H9 (cell line): ENCODE measurements at regions not wholly inside any gene's neighbourhood (a gene's known extent, or its start where the extent isn't known, plus 50 kb on each side); places are given as distances from the start of the nearest gene placed in this dataset.

Experiments used
- DNase-seq: peaks from one replicate; pipeline ENCODE4 v3.0.0-alpha.2; 2017
- H2AFZ ChIP-seq: one replicate; pipeline ENCODE4 v1.6.1; 2013; ENCODE audit warnings: mild to moderate bottlenecking, low read length, control low read depth, moderate library complexity
- H2AK5ac ChIP-seq: 2 replicates; pipeline ENCODE4 v1.6.1; 2013; ENCODE audit warnings: low read length, control low read depth, mixed read lengths; ENCODE audit not compliant: insufficient read length
- H2BK120ac ChIP-seq: one replicate; pipeline ENCODE4 v1.6.1; 2013; ENCODE audit warnings: low read depth, mild to moderate bottlenecking, low read length, control low read depth, inconsistent platforms; ENCODE audit not compliant: poor library complexity, severe bottlenecking
- H2BK12ac ChIP-seq: 2 replicates; pipeline ENCODE4 v1.6.1; 2013; ENCODE audit warnings: low read length, control low read depth, mixed read lengths, low read depth; ENCODE audit not compliant: insufficient read length
- H2BK15ac ChIP-seq: 2 replicates; pipeline ENCODE4 v1.6.1; 2013; ENCODE audit warnings: low read depth, low read length, control low read depth
- H2BK20ac ChIP-seq: one replicate; pipeline ENCODE4 v1.6.1; 2013; ENCODE audit warnings: low read depth, mild to moderate bottlenecking, low read length, control low read depth, inconsistent platforms; ENCODE audit not compliant: poor library complexity, severe bottlenecking
- H2BK5ac ChIP-seq: 2 replicates; pipeline ENCODE4 v1.6.1; 2013; ENCODE audit warnings: low read length, control low read depth, mixed read lengths; ENCODE audit not compliant: insufficient read length
- H3K14ac ChIP-seq: 2 replicates; pipeline ENCODE4 v1.6.1; 2013; ENCODE audit warnings: low read length, control low read depth; ENCODE audit not compliant: insufficient read depth
- H3K18ac ChIP-seq: 2 replicates; pipeline ENCODE4 v1.6.1; 2013; ENCODE audit warnings: low read depth, mild to moderate bottlenecking, mixed read lengths, low read length, control low read depth; ENCODE audit not compliant: insufficient read length
- H3K23ac ChIP-seq: 2 replicates; pipeline ENCODE4 v1.6.1; 2013; ENCODE audit warnings: low read length, control low read depth, mixed read lengths, low read depth; ENCODE audit not compliant: insufficient read length
- H3K23me2 ChIP-seq: 2 replicates; pipeline ENCODE4 v1.6.1; 2013; ENCODE audit warnings: low read depth, mild to moderate bottlenecking, mixed read lengths, low read length, control low read depth; ENCODE audit not compliant: insufficient read length, poor library complexity, severe bottlenecking
- H3K27ac ChIP-seq: 2 replicates; pipeline ENCODE4 v1.5.1; 2013; ENCODE audit warnings: low read length, control low read depth, mixed read lengths, low read depth; ENCODE audit not compliant: insufficient read length
- H3K27me3 ChIP-seq: 2 replicates; pipeline ENCODE4 v1.6.1; 2013; ENCODE audit warnings: low read length, control low read depth, inconsistent platforms; ENCODE audit not compliant: insufficient read depth
- H3K4ac ChIP-seq: 2 replicates; pipeline ENCODE4 v1.6.1; 2013; ENCODE audit warnings: low read depth, mild to moderate bottlenecking, control low read depth, inconsistent platforms, low read length, moderate library complexity
- H3K4me1 ChIP-seq: 2 replicates; pipeline ENCODE4 v1.6.1; 2013; ENCODE audit warnings: low read length, control low read depth, inconsistent platforms; ENCODE audit not compliant: insufficient read depth
- H3K4me2 ChIP-seq: 2 replicates; pipeline ENCODE4 v1.6.1; 2013; ENCODE audit warnings: low read length, control low read depth, mixed read lengths; ENCODE audit not compliant: insufficient read length, insufficient read depth
- H3K56ac ChIP-seq: 2 replicates; pipeline ENCODE4 v1.6.1; 2013; ENCODE audit warnings: low read depth, mild to moderate bottlenecking, mixed read lengths, low read length, control low read depth; ENCODE audit not compliant: insufficient read length
- H3K79me1 ChIP-seq: 2 replicates; pipeline ENCODE4 v1.6.1; 2013; ENCODE audit warnings: low read depth, mild to moderate bottlenecking, moderate library complexity, low read length, control low read depth, inconsistent platforms; ENCODE audit not compliant: insufficient read depth, poor library complexity, severe bottlenecking
- H3K79me2 ChIP-seq: 2 replicates; pipeline ENCODE4 v1.6.1; 2013; ENCODE audit warnings: low read length, control low read depth, inconsistent platforms; ENCODE audit not compliant: insufficient read depth
- H3K9ac ChIP-seq: 2 replicates; pipeline ENCODE4 v1.6.1; 2013; ENCODE audit warnings: low read length, control low read depth, mixed read lengths; ENCODE audit not compliant: insufficient read length; ENCODE audit errors: extremely low read depth
- H3K9me3 ChIP-seq: one replicate; pipeline ENCODE4 v1.6.1; 2013; ENCODE audit warnings: low read depth, low read length, inconsistent platforms; ENCODE audit not compliant: control insufficient read depth
- H3T11ph ChIP-seq: one replicate; pipeline ENCODE4 v1.6.1; 2013; ENCODE audit warnings: mild to moderate bottlenecking, low read length, control low read depth, inconsistent platforms
- H4K20me1 ChIP-seq: one replicate; pipeline ENCODE4 v1.6.1; 2013; ENCODE audit not compliant: control insufficient read depth, insufficient read length, insufficient read depth
- H4K5ac ChIP-seq: 2 replicates; pipeline ENCODE4 v1.6.1; 2013; ENCODE audit warnings: low read depth, mild to moderate bottlenecking, mixed read lengths, low read length, control low read depth; ENCODE audit not compliant: insufficient read length
- H4K8ac ChIP-seq: replicated peaks from 2 replicates; pipeline ENCODE4 v1.6.1; 2013; ENCODE audit warnings: low read length, control low read depth, mixed read lengths, low read depth; ENCODE audit not compliant: insufficient read length
- H4K91ac ChIP-seq: 2 replicates; pipeline ENCODE4 v1.6.1; 2013; ENCODE audit warnings: low read depth, mild to moderate bottlenecking, moderate library complexity, mixed read lengths, low read length, control low read depth; ENCODE audit not compliant: insufficient read length
- H3K27ac Mint-ChIP-seq, 3 experiments: 2 replicates in 2 of 3; 3 replicates in 1 of 3; pipeline ENCODE4 v1.8.0; 2020 to 2021; ENCODE audit warnings: mixed read lengths in 3 of 3, mild to moderate bottlenecking in 1 of 3, moderate library complexity in 1 of 3
- H3K27me3 Mint-ChIP-seq: 2 replicates; pipeline ENCODE4 v1.8.0; 2021; ENCODE audit warnings: low read depth, mild to moderate bottlenecking, moderate library complexity, mixed read lengths
- H3K36me3 Mint-ChIP-seq, 3 experiments: 2 replicates in 2 of 3; 3 replicates in 1 of 3; pipeline ENCODE4 v1.8.0; 2020 to 2021; ENCODE audit warnings: low read depth in 3 of 3, mixed read lengths in 3 of 3; ENCODE audit not compliant: insufficient read depth in 1 of 3
- H3K4me1 Mint-ChIP-seq, 2 experiments: 2 replicates each; pipeline ENCODE4 v1.8.0; 2020; ENCODE audit warnings: mixed read lengths in 2 of 2
- H3K4me3 Mint-ChIP-seq, 2 experiments: 2 replicates in 1 of 2; 3 replicates in 1 of 2; pipeline ENCODE4 v1.8.0; 2020 to 2021; ENCODE audit warnings: mild to moderate bottlenecking in 2 of 2, mixed read lengths in 2 of 2, moderate library complexity in 1 of 2
- H3K9me3 Mint-ChIP-seq, 2 experiments: 2 replicates in 1 of 2; 3 replicates in 1 of 2; pipeline ENCODE4 v1.8.0; 2020; ENCODE audit warnings: mild to moderate bottlenecking in 2 of 2, mixed read lengths in 2 of 2, moderate library complexity in 1 of 2
- WGBS: extraction: QIAGEN DNeasy Blood & Tissue Kit; methylation state at CpG from one replicate; pipeline ENCODE4 v1.1.7; 2013; ENCODE audit warnings: missing lambda C conversion rate, low lambda C conversion rate, mixed read lengths; ENCODE audit not compliant: insufficient read length; ENCODE audit errors: extremely low coverage; 5-methylcytosine and 5-hydroxymethylcytosine counted together
- TF ChIP-seq, protein P1 (sequence below): fragments of 200-600 bp; sonication (generic); conservative IDR thresholded peaks from 3 replicates; pipeline ENCODE4 v1.8.0; 2021; ENCODE audit warnings: antibody characterized with exemption, mild to moderate bottlenecking

DNA sequence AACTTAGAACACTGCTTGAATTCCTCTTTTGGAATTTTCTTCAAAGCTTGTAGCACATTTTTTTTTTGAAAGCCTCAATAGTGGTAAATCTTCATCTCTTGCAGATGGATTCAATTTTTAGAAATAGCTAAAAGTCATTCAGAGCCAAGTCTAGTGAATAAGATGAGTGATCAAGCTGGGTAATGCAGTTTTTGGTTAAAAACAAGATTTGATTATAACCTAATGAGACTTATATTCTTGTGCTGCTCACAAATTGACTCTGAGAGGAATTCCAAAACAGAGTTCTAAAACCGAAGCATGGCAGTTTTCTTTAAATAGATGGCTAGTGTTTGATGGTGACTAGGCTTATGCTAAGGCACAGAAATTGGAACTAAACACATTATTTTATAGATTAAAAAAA is 2072.6 kb upstream of the CELF4 start:
- Mint-ChIP-seq H3K27ac (no peak overlapping the region), H3K36me3 (peaks cover 0 to 5% (median 0%) of the 10 kb centered on the region in 3 experiments; a peak in 4 of 7 replicates), H3K4me3 (no peak overlapping the region), H3K27me3 (no peaks in the 10 kb centered on the region), H3K9me3 (peaks cover 0 to 3% of the 10 kb centered on the region in 2 experiments; a peak in 1 of 5 replicates), H3K4me1 (peaks cover 6 to 8% of the 10 kb centered on the region in 2 experiments; a peak in 3 of 4 replicates)
- H2AFZ ChIP-seq = no peak overlapping the region
- DNase-seq = no peak
- no peak overlapping the region for H2BK15ac ChIP-seq
- no peak overlapping the region for H2AK5ac ChIP-seq
- no peak overlapping the region for H3T11ph ChIP-seq
- H3K79me1 ChIP-seq = no peaks in the 10 kb centered on the region
- no peak overlapping the region for H4K5ac ChIP-seq
- no peak overlapping the region for H2BK5ac ChIP-seq
- H3K4ac ChIP-seq = no peak overlapping the region
- no peak overlapping the region for H2BK20ac ChIP-seq
- H3K4me2 ChIP-seq = no peak overlapping the region
- H4K91ac ChIP-seq = no peak overlapping the region
- no peak overlapping the region for H3K18ac ChIP-seq
- no peaks in the 10 kb centered on the region for H3K79me2 ChIP-seq
- H3K4me1 ChIP-seq = no peaks in the 10 kb centered on the region; the same call in 1 of the 2 replicates
- no peak overlapping the region for H3K14ac ChIP-seq
- H3K9me3 ChIP-seq = no peaks in the 10 kb centered on the region
- H4K8ac ChIP-seq = no peak overlapping the region
- no CpG with 5 or more reads among the region's 1 CpG for WGBS
- no peaks in the 10 kb centered on the region for H3K23me2 ChIP-seq
- H3K27me3 ChIP-seq = no peaks in the 10 kb centered on the region
- H2BK120ac ChIP-seq = no peak overlapping the region
- no peak overlapping the region for H3K23ac ChIP-seq
- H3K27ac ChIP-seq = no peak overlapping the region
- H3K9ac ChIP-seq = no peak overlapping the region
- H2BK12ac ChIP-seq = no peak overlapping the region
- H3K56ac ChIP-seq = no peak overlapping the region
- H4K20me1 ChIP-seq = no peaks in the 10 kb centered on the region
- TF ChIP-seq, protein P1, sequence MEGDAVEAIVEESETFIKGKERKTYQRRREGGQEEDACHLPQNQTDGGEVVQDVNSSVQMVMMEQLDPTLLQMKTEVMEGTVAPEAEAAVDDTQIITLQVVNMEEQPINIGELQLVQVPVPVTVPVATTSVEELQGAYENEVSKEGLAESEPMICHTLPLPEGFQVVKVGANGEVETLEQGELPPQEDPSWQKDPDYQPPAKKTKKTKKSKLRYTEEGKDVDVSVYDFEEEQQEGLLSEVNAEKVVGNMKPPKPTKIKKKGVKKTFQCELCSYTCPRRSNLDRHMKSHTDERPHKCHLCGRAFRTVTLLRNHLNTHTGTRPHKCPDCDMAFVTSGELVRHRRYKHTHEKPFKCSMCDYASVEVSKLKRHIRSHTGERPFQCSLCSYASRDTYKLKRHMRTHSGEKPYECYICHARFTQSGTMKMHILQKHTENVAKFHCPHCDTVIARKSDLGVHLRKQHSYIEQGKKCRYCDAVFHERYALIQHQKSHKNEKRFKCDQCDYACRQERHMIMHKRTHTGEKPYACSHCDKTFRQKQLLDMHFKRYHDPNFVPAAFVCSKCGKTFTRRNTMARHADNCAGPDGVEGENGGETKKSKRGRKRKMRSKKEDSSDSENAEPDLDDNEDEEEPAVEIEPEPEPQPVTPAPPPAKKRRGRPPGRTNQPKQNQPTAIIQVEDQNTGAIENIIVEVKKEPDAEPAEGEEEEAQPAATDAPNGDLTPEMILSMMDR = no peak
